CD4-positive, alpha-beta T cell treated with Interleukin-4 for 4 hours (primary cell): ENCODE measurements at regions not wholly inside any gene's neighbourhood (a gene's known extent, or its start where the extent isn't known, plus 50 kb on each side); places are given as distances from the start of the nearest gene placed in this dataset.
"Not testable (repeated sequence)": the region's sequence is repeated elsewhere in the genome, so short reads cannot be mapped to it uniquely, and the experiment has no call there.

Experiments
- DNase-seq: peaks from one replicate; pipeline ENCODE4 v3.0.0-alpha.2; 2020

- no peak for DNase-seq
These were observed 115.1 kb upstream of the IRX4 start for GRCh38 chr5:1997640-1998347.

- DNase-seq = no peak
These were observed 112.8 kb upstream of the IRX4 start for GRCh38 chr5:1995491-1995890.

- DNase-seq = no peak
These were observed 104.7 kb upstream of the IRX4 start for GRCh38 chr5:1987471-1987870.

GRCh38 chr5:1985781-1986180 lies 103.1 kb upstream of the IRX4 start:
- DNase-seq = no peak

GRCh38 chr5:1983919-1984695 lies 101.4 kb upstream of the IRX4 start:
- no peak for DNase-seq

GRCh38 chr5:1983401-1983800 lies 100.7 kb upstream of the IRX4 start:
- no peak for DNase-seq

- DNase-seq = not testable (repeated sequence)
These were observed 99.8 kb upstream of the IRX4 start for GRCh38 chr5:1982561-1982960.

- no peak for DNase-seq
These were observed 93.4 kb upstream of the IRX4 start for GRCh38 chr5:1975898-1976765.

GRCh38 chr5:1975406-1975715 lies 92.6 kb upstream of the IRX4 start:
- DNase-seq = no peak

GRCh38 chr5:1974501-1975405 lies 92.0 kb upstream of the IRX4 start:
- DNase-seq = no peak

- DNase-seq = no peak
These were observed 91.4 kb upstream of the IRX4 start for GRCh38 chr5:1974081-1974480.

GRCh38 chr5:1973391-1974013 lies 90.8 kb upstream of the IRX4 start:
- no peak for DNase-seq

GRCh38 chr5:1971944-1972343 lies 89.2 kb upstream of the IRX4 start:
- no peak for DNase-seq

GRCh38 chr5:1967736-1968135 lies 85.0 kb upstream of the IRX4 start:
- DNase-seq = no peak

- no peak for DNase-seq
These were observed 83.7 kb upstream of the IRX4 start for GRCh38 chr5:1966461-1966860.

GRCh38 chr5:1965925-1966324 lies 83.2 kb upstream of the IRX4 start:
- no peak for DNase-seq

- DNase-seq = no peak
These were observed 81.3 kb upstream of the IRX4 start for GRCh38 chr5:1963941-1964451.

- no peak for DNase-seq
These were observed 80.6 kb upstream of the IRX4 start for GRCh38 chr5:1963358-1963757.

- no peak for DNase-seq
These were observed 80.1 kb upstream of the IRX4 start for GRCh38 chr5:1962619-1963355.

GRCh38 chr5:1961952-1962595 lies 79.3 kb upstream of the IRX4 start:
- DNase-seq = no peak
